ENCODE measurements at regions not wholly inside any gene's neighbourhood (a gene's known extent, or its start where the extent isn't known, plus 50 kb on each side); places are given as distances from the start of the nearest gene placed in this dataset.

DNA sequence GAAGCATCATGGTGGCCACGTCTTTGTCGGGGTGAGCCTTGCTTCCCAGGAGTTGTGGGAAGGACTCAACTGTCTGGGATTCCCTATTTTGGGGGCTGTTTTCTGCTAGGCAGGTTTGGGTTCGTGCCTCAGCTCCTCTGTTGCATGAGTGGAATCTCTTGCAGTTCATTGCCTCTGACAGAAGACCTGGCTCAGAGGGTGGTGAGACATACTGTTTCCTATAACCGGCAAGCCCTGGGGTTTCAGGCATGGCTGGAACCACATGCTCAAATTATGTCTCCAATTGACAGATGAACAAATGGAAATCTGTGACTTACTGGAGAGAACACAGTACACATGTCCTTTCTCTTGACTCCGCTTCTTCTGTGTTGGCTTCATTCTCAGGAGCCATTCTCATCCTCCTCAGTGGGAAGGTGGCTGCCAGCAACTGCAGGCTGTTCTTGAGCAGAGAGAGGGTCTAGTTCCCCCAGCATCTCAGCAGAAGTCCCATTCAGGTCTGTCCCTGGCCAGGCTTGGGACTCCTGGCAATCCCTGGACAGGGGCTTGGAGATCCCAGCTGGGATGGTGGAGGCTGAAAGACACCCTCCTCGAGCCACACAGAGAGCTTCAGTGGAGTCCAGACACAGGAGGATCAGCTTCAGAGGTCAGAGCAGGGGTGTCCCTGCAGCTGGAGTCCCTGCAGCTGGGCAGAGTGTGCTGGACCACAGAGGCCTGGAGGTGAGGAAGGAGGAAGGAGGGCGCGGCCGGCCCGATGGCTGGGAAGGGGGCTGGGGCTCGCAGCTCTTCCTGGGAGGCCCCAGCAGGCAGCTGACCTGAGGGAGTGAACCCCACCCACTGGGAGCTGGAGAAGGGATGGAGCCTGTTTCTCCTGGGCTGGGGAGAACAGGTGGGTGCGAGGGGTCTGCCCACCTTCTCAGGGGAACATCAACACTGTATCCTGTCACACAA is 97.6 kb downstream of the LSM3 start:
- no peak for TF ChIP-seq CTCF (IDR thresholded peaks at IDR 0.05)
- Histone ChIP-seq H3K4me3 (ENCODE audit: low read depth in 1 of 2, low read length in 1 of 2) (no peak overlapping the region), H3K9me3 (no peaks in the 10 kb centered on the region), H3K27me3 (no peaks in the 10 kb centered on the region), H3K27ac (no peak overlapping the region), H3K4me1 (ENCODE audit: control insufficient read depth in 1 of 2, insufficient read depth in 1 of 2, low read depth in 1 of 2, low read length in 1 of 2) (no peaks in the 10 kb centered on the region), H3K36me3 (no peaks in the 10 kb centered on the region)

- Histone ChIP-seq H3K4me1 (ENCODE audit: control insufficient read depth in 1 of 2, insufficient read depth in 1 of 2, low read depth in 1 of 2, low read length in 1 of 2) (no peaks in the 10 kb centered on the region), H3K9me3 (no peaks in the 10 kb centered on the region), H3K36me3 (no peaks in the 10 kb centered on the region), H3K27me3 (no peaks in the 10 kb centered on the region), H3K27ac (no peak overlapping the region), H3K4me3 (ENCODE audit: low read depth in 1 of 2, low read length in 1 of 2) (no peak overlapping the region)
- TF ChIP-seq CTCF (IDR thresholded peaks at IDR 0.05): no peak
Measured at GRCh38 chr3:14277557-14277956, 98.9 kb downstream of the LSM3 start.

DNA sequence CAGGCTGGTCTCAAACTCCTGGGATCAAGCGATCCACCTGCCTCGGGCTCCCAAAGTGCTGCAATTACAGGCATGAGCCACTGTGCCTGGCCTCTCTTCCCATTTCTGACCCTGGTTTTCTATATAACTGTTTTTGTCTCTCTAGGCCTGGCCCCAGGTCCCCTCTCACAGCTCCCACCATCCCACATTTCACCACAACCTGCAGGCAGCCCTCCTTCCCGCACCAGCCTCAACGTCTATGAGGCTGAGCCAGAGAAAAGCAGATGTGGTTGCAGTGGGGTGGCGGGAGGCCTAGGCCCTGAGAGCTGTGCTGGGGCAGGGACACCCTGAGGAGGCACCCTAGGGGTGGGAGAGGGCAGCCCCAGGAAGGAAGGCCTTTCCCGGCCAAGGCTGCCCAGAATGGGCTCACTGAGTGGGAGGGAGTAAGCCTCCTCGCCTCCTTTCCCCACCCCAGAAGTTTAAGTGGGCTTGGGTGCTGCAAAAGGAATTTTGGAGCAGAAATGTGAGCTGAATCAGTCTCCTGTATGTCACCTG is 99.7 kb downstream of the LSM3 start:
- H3K27me3 ChIP-seq: no peaks in the 10 kb centered on the region
- TF ChIP-seq CTCF (IDR thresholded peaks at IDR 0.05): no peak

DNA sequence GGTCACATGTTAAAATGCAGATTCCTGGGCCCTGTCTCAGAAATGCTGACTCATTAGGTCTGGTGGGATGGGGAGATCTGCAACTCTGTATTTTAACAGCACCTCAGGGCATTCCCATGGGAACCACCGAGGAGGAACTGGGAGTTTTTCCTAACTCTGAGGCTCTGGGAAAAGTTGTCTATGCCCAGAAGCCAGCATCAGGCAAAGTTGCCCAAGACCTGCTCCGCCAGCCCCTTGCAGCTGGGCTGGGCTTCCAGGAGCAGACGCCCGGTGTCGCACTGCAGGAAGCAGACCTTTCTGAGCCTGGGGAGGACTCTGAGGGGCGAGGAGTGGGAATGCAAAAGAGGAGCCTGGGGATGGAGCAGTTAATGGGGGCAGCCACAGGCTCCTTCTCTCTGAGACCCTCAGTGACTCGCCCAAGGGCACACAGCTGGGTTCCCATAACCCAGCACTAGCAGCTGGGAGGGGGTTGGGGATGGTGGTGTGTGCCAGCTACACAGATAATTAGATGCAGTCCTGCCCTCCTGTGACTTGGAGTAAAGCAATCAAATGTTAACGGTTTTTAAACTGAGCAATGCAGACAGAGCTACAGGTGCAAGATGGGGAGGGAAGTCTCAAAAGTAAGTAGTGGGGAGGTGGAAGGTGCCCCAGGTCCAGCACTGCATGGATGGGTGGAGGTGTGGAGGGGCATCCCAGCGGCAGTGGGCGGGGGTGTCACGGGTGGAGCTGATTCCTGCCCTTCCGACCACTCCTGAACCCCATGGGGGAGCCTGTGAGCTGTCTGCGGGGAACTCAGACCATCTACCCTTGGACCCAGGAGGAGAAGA is 100.4 kb downstream of the LSM3 start:
- Histone ChIP-seq H3K36me3 (no peaks in the 10 kb centered on the region), H3K9me3 (no peaks in the 10 kb centered on the region), H3K4me3 (ENCODE audit: low read depth in 1 of 2, low read length in 1 of 2) (no peak overlapping the region), H3K27ac (no peak overlapping the region), H3K27me3 (no peaks in the 10 kb centered on the region), H3K4me1 (ENCODE audit: control insufficient read depth in 1 of 2, insufficient read depth in 1 of 2, low read depth in 1 of 2, low read length in 1 of 2) (no peaks in the 10 kb centered on the region)
- no peak for TF ChIP-seq CTCF (IDR thresholded peaks at IDR 0.05)

More for the DNA sequence above, 99.7 kb downstream of the LSM3 start:
- no peaks in the 10 kb centered on the region for H3K9me3 ChIP-seq
- no peak overlapping the region for H3K27ac ChIP-seq
- H3K4me3 ChIP-seq (ENCODE audit: low read depth in 1 of 2, low read length in 1 of 2): no peak overlapping the region
- no peaks in the 10 kb centered on the region for H3K36me3 ChIP-seq
- H3K4me1 ChIP-seq (ENCODE audit: control insufficient read depth in 1 of 2, insufficient read depth in 1 of 2, low read depth in 1 of 2, low read length in 1 of 2): no peaks in the 10 kb centered on the region

- no peaks in the 10 kb centered on the region for H3K27me3 ChIP-seq
Measured at GRCh38 chr3:14279626-14280061, 101.0 kb downstream of the LSM3 start.

More at GRCh38 chr3:14279626-14280061, 101.0 kb downstream of the LSM3 start:
- H3K27ac ChIP-seq: no peak overlapping the region
- no peak overlapping the region for H3K4me3 ChIP-seq (ENCODE audit: low read depth in 1 of 2, low read length in 1 of 2)
- no peak for TF ChIP-seq CTCF (IDR thresholded peaks at IDR 0.05)
- no peaks in the 10 kb centered on the region for H3K36me3 ChIP-seq
- H3K9me3 ChIP-seq: no peaks in the 10 kb centered on the region
- no peaks in the 10 kb centered on the region for H3K4me1 ChIP-seq (ENCODE audit: control insufficient read depth in 1 of 2, insufficient read depth in 1 of 2, low read depth in 1 of 2, low read length in 1 of 2)
